ENCODE measurements at regions not wholly inside any gene's neighbourhood (a gene's known extent, or its start where the extent isn't known, plus 50 kb on each side); places are given as distances from the start of the nearest gene placed in this dataset.

- DNase-seq: no peak
- Histone ChIP-seq H3K4me3 (ENCODE audit: insufficient read depth, low read depth, low read length) (no peak overlapping the region), H3K36me3 (replicated peaks; ENCODE audit: control insufficient read depth, insufficient read depth, low read length) (no peaks in the 10 kb centered on the region), H3K27me3 (ENCODE audit: control insufficient read depth, insufficient read depth, low read length) (no peaks in the 10 kb centered on the region)
These were observed 53.0 kb upstream of the ADTRP start for GRCh38 chr6:11831653-11832052.

GRCh38 chr6:11830520-11830919 lies 51.9 kb upstream of the ADTRP start:
- DNase-seq: no peak
- H3K27me3 ChIP-seq (ENCODE audit: control insufficient read depth, insufficient read depth, low read length): no peaks in the 10 kb centered on the region
- H3K4me3 ChIP-seq (ENCODE audit: insufficient read depth, low read depth, low read length): no peak overlapping the region
- H3K36me3 ChIP-seq (replicated peaks; ENCODE audit: control insufficient read depth, insufficient read depth, low read length): no peaks in the 10 kb centered on the region

GRCh38 chr6:11830105-11830504 lies 51.5 kb upstream of the ADTRP start:
- Histone ChIP-seq H3K4me3 (ENCODE audit: insufficient read depth, low read depth, low read length) (no peak overlapping the region), H3K27me3 (ENCODE audit: control insufficient read depth, insufficient read depth, low read length) (no peaks in the 10 kb centered on the region), H3K36me3 (replicated peaks; ENCODE audit: control insufficient read depth, insufficient read depth, low read length) (no peaks in the 10 kb centered on the region)
- no peak for DNase-seq

- H3K27me3 ChIP-seq (ENCODE audit: control insufficient read depth, insufficient read depth, low read length): no peaks in the 10 kb centered on the region
- no peaks in the 10 kb centered on the region for H3K36me3 ChIP-seq (replicated peaks; ENCODE audit: control insufficient read depth, insufficient read depth, low read length)
- no peak overlapping the region for H3K4me3 ChIP-seq (ENCODE audit: insufficient read depth, low read depth, low read length)
- no peak for DNase-seq
These were observed 49.8 kb upstream of the ADTRP start for GRCh38 chr6:11828262-11828870.
